ENCODE measurements at regions not wholly inside any gene's neighbourhood (a gene's known extent, or its start where the extent isn't known, plus 50 kb on each side); places are given as distances from the start of the nearest gene placed in this dataset.

- TF ChIP-seq SALL1 (CRISPR knock-in tag; IDR thresholded peaks at IDR 0.05) (no peak), KDM5A (IDR thresholded peaks at IDR 0.05; ENCODE audit: borderline replicate concordance, low read length) (no peak), NPAS2 (CRISPR knock-in tag; IDR thresholded peaks at IDR 0.05; ENCODE audit: borderline replicate concordance) (no peak), ZNF331 (CRISPR knock-in tag; IDR thresholded peaks at IDR 0.05) (no peak), ZBTB43 (CRISPR knock-in tag; conservative IDR thresholded peaks at IDR 0.05) (no peak), ZMYM3 (CRISPR knock-in tag; IDR thresholded peaks at IDR 0.05) (no peak)
Measured at GRCh38 chr6:9810286-9810685, 604.6 kb downstream of the TFAP2A start.

Measured in HepG2 (cell line).